ENCODE measurements at regions not wholly inside any gene's neighbourhood (a gene's known extent, or its start where the extent isn't known, plus 50 kb on each side); places are given as distances from the start of the nearest gene placed in this dataset.
A peak's percentile ranks its signal among the peaks of the same experiment; 100 is the strongest.
"Not testable (repeated sequence)": the region's sequence is repeated elsewhere in the genome, so short reads cannot be mapped to it uniquely, and the experiment has no call there.

- no peak for FAIRE-seq
These were observed 87.9 kb upstream of the MSTN start for GRCh38 chr2:190150413-190150812.

- FAIRE-seq = no peak
These were observed 87.4 kb upstream of the MSTN start for GRCh38 chr2:190149908-190150307.

DNA sequence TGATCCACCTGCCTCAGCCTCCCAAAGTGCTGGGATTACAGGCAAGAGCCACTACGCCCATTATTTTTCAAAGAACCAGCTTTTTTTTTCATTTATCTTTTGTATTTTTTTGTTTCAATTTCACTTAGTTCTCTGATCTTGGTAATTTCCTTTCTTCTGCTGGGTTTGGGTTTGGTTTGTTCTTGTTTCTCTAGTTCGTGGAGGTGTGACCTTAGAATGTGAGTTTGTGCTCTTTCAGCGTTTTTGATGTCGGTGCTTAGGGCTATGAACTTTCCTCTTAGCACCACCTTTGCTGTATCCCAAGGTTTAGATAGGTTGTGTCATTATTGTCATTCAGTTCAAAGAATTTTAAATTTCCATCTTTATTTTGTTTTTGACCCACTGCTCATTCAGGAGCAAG, 86.7 kb upstream of the MSTN start:
- no peak for FAIRE-seq

- not testable (repeated sequence) for FAIRE-seq
These were observed 83.6 kb upstream of the MSTN start for GRCh38 chr2:190146109-190146508.

DNA sequence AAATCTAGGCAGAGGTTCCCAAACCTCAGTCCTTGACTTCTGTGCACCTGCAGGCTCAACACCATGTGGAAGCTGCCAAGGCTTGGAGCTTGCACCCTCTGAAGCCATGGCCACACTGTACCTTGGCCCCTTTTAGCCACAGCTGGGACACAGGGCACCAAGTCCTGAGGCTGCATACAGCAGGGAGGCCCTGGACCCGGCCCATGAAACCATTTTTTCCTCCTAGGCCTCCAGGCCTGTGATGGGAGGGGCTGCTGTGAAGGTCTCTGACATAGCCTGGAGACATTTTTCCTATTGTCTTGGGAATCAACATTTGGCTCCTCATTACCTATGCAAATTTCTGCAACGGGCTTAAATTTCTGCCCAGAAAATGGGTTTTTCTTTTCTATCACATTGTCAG, 77.9 kb upstream of the MSTN start:
- FAIRE-seq = not testable (repeated sequence)

- FAIRE-seq = no peak
These were observed 76.8 kb upstream of the MSTN start for GRCh38 chr2:190139371-190139770.

DNA sequence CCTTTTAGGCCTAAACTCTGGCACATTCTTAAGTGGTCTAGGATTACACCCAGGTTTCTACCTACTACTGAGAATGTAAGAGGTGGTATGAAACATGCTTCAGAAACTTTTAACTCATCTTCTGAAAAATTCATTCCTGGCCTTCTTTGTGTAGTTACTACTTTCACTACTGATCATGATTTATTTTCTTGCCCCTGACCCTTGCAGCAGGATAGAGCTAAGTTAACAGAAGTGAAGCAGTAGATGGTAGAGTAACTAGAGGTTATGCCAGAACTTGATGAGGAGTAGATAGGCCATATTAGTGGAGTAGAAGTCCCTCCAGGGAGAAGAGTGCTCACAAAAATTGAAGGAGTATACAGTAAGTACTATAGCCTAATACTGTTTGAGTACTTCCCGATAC, 75.5 kb upstream of the MSTN start:
- no peak for FAIRE-seq

DNA sequence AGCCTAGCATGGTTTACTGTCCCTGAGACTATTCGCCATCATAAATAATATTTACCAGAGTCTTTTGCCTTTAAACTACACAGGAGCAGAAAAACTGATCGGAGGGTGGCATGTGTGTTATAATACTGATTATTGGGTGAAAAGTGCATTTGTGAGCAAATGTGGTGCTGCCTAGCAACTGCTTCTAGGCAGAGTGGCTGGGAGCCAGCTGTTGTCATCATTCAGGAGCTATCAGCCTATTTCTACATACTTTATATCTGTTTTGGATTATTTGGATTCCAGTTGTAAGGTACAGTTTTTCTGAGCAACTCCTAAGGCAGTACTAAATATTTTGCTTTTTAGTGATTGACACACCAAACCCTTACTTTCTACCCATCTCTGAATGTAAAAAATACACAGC, 75.0 kb upstream of the MSTN start:
- FAIRE-seq = peak; percentile 94

GRCh38 chr2:190136825-190137224, 74.3 kb upstream of the MSTN start:
- no peak for FAIRE-seq

DNA sequence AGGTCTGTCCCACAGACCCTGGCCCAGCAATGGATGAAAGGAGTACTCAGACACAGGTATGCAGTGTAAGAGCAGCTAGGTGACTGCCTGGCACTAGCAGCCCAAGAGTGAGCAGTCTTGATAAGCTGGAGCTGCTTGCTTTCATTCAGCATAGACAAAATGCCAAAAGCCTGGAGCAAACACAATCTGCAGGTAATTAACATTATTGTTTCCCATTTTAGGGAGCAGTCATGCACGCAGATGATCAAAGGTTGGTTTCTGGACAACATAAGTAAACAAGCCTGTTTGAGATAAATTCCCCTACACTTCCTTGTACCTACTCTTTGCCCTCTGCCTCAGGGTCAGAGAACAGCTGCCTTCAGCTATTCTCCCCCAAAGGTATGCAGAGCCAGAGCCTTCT, 73.7 kb upstream of the MSTN start:
- FAIRE-seq = no peak

DNA sequence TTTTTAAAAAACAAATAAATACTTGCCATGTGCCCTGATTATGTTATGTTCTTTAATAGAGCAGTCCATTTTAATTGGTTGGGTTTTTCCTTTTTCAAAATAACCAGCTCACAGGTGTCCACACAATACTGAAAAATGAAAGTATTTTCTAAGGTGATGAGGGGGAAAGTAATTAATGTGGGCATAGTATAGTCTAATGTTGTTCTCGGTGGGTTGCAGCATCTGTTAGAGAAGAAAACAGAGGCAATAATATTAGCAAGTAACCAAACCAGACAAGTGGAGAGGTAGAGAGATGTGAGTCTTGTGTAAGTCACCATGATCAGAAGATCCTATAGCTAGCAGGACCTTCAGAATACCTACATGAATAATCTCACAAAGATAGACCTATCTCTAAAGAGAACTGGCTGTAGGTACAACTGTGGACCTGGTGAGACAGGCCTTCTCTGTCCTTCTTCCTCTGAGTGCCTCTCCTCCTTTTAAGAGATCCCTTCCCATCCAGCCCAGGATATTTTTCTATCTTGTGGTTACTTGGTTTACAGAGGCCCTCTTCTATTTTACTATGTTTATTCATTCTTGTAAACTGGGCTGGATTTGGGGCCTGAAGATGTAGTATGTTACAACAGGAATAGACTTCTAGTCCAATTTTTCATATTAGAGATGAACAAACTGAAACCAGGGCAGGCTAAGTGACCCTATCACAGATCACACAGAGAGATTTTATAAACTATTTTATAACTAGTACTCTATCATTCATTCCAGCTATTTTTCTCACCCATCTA, 67.1 kb upstream of the MSTN start:
- no peak for FAIRE-seq

- FAIRE-seq = no peak
These were observed 65.1 kb upstream of the MSTN start for GRCh38 chr2:190127651-190128050.

DNA sequence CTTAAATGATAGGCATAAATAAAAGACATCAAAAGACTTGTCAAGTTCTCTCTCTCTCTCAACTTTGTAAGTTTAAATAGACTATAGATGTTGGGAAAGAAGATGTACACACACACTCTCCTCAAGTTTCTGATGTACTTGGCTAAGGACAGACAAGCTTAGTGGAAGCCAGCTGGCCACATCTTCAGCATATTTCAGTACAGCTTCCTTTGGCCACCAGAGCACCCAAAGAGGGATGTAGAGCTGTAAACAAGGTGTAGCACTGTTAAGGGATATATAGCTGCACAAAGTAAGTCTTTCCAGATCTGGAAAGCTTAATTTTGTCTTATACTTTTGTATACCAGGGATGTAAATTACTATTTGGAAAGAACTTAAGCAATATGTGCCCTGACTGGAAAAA, 64.3 kb upstream of the MSTN start:
- FAIRE-seq = no peak

GRCh38 chr2:190123956-190124355, 61.4 kb upstream of the MSTN start:
- FAIRE-seq = no peak

GRCh38 chr2:190121971-190122370, 59.4 kb upstream of the MSTN start:
- FAIRE-seq = no peak

DNA sequence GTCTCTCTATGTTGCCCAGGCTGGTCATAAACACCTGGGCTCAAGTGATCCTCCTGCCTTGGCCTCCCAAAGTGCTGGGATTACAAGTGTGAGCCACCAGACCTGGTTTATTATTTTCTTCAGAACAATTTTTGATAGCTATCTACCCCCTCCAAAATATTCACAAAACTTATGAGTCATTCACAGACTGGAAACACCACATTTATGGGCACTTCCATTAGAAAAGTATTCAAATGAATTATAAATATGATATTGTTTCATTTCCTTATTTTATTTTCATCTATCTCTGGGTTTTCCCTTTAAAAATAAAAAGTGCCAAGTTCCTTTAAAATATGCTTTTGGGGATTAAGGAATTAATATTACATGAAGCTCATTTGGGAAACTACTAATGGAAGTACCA, 58.8 kb upstream of the MSTN start:
- FAIRE-seq = no peak

GRCh38 chr2:190119923-190120590, 57.5 kb upstream of the MSTN start:
- FAIRE-seq = no peak

DNA sequence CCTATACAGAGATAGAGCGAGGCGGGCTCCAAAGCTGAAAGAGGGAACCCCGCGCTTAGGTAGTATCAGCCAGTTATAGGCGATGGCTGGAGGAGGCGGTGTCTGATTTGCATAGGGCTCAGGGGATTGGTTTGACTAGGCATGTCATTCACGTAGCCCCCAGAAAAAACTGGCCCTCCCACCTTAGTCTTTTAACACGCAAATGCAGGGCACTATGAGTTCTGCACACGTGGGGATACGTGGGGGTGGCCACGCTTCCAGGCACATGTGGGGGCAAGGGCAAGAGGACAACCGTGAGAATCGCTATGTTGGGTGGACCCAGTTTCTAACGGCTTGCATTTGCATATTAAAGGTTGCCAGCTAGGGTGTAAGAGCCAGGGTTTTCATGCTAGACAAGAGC, 56.7 kb upstream of the MSTN start:
- FAIRE-seq = no peak

DNA sequence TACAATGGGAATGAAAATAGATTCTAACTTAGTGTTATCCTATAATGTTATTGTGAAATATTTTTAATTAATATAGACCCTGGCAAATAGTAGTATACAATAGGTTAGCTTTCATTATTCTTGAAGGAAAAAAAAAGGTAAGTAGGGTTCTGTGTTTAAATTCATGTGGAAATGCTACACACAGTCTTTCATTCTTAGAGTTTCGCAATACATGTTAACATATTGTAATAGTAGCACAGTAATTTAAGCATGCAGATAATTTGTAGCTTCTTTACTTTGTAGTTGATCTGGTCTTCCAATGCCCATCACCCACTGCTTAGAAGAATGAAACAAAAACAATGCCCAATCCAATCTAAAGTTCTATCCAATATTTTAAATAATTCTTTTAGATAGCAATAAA, 54.8 kb upstream of the MSTN start:
- FAIRE-seq = no peak

DNA sequence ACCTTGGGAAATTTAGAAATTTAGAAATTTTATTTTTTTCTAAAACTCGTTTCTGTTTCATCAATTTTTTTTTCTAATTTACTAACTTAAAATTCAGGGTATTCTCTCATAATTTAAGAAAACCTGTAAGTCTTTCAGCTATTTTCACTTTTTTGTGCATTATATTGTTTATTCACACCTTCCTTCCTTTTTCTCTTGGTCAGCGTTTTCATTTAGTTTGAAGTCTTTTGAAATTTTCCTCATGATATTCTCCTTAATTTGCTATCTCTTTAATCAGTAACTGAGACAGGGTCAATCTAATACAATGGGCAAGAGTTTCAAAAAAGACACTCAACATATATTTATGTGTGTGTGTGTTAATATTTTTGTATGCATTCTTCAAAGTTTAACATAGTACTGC, 50.5 kb upstream of the MSTN start:
- FAIRE-seq = no peak

All from islet of Langerhans (tissue), 1 donor.